ENCODE measurements at regions not wholly inside any gene's neighbourhood (a gene's known extent, or its start where the extent isn't known, plus 50 kb on each side); places are given as distances from the start of the nearest gene placed in this dataset.

- no peak for TF ChIP-seq CTCF (IDR thresholded peaks at IDR 0.05)
- TF ChIP-seq EP300 (IDR thresholded peaks at IDR 0.05) = no peak
- no peak for TF ChIP-seq POLR2A (IDR thresholded peaks at IDR 0.05)
Measured at GRCh38 chr2:196409376-196409775, 230.1 kb upstream of the CCDC150 start.

Measured in stomach (tissue), 4 donors.